ENCODE measurements at regions not wholly inside any gene's neighbourhood (a gene's known extent, or its start where the extent isn't known, plus 50 kb on each side); places are given as distances from the start of the nearest gene placed in this dataset.
A peak's percentile ranks its signal among the peaks of the same experiment; 100 is the strongest.

- intact Hi-C loops (cut with DNase I) = no loop called here
- no peak for DNase-seq (ENCODE audit: low spot score in 2 of 2)
These were observed 125.9 kb upstream of the NTF3 start for GRCh38 chr12:5305886-5306545.

GRCh38 chr12:5307065-5307464, 124.8 kb upstream of the NTF3 start:
- DNase-seq (ENCODE audit: low spot score in 2 of 2) = no peak
- no peak overlapping the region for H3K4me3 ChIP-seq
- TF ChIP-seq CTCF (IDR thresholded peaks at IDR 0.05) = no peak
- no peaks in the 10 kb centered on the region for H3K27me3 ChIP-seq
- no peaks in the 10 kb centered on the region for H3K36me3 ChIP-seq
- H3K9me3 ChIP-seq = no peaks in the 10 kb centered on the region
- H3K27ac ChIP-seq = peak overlapping the region in 1 of 2 donors; percentile 7
- H3K4me1 ChIP-seq = no peaks in the 10 kb centered on the region
- intact Hi-C loops (cut with DNase I) = no loop called here

More at GRCh38 chr12:5305886-5306545, 125.9 kb upstream of the NTF3 start:
- TF ChIP-seq CTCF (IDR thresholded peaks at IDR 0.05) = no peak
- H3K36me3 ChIP-seq = no peaks in the 10 kb centered on the region
- H3K27me3 ChIP-seq = no peaks in the 10 kb centered on the region
- no peaks in the 10 kb centered on the region for H3K9me3 ChIP-seq
- H3K4me3 ChIP-seq = no peak overlapping the region
- H3K27ac ChIP-seq = no peak overlapping the region
- H3K4me1 ChIP-seq = no peaks in the 10 kb centered on the region

DNA sequence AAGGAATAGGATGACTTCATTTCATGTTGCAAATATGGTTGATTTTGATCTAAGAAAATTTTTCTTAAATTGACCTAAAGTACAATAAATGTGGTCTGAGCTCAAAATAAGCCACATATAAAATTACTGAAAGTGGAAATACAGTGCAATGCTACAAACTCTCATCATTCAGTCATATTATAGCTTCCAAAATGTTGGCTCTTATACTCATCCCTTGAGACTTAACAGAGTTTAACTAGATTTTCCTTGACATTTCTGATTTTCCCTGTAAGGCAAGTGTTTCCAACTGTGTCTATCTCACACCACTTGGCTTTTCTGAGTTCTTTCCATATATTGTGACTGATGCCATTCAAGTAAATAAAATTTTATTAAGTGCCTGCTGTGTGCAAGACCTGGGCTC, 123.7 kb upstream of the NTF3 start:
- Histone ChIP-seq H3K9me3 (no peaks in the 10 kb centered on the region), H3K4me3 (no peak overlapping the region), H3K4me1 (no peaks in the 10 kb centered on the region), H3K27ac (no peak overlapping the region), H3K27me3 (no peaks in the 10 kb centered on the region), H3K36me3 (no peaks in the 10 kb centered on the region)
- TF ChIP-seq CTCF (IDR thresholded peaks at IDR 0.05) = no peak
- intact Hi-C loops (cut with DNase I) = no loop called here
- DNase-seq (ENCODE audit: low spot score in 2 of 2) = no peak

- intact Hi-C loops (cut with DNase I) = no loop called here
- no peak for DNase-seq (ENCODE audit: low spot score in 2 of 2)
- H3K27ac ChIP-seq = peak overlapping the region in 1 of 2 donors; percentile 15
- H3K4me1 ChIP-seq = no peaks in the 10 kb centered on the region
- no peaks in the 10 kb centered on the region for H3K36me3 ChIP-seq
- no peak for TF ChIP-seq CTCF (IDR thresholded peaks at IDR 0.05)
- H3K9me3 ChIP-seq = no peaks in the 10 kb centered on the region
- no peak overlapping the region for H3K4me3 ChIP-seq
- no peaks in the 10 kb centered on the region for H3K27me3 ChIP-seq
These were observed 122.9 kb upstream of the NTF3 start for GRCh38 chr12:5308996-5309395.

- H3K27me3 ChIP-seq = no peaks in the 10 kb centered on the region
- TF ChIP-seq CTCF (IDR thresholded peaks at IDR 0.05) = no peak
- H3K9me3 ChIP-seq = no peaks in the 10 kb centered on the region
- H3K27ac ChIP-seq = peak overlapping the region; percentile 15 to 32
- no peak for DNase-seq (ENCODE audit: low spot score in 2 of 2)
- intact Hi-C loops (cut with DNase I) = no loop called here
- no peak overlapping the region for H3K4me3 ChIP-seq
- no peaks in the 10 kb centered on the region for H3K36me3 ChIP-seq
- H3K4me1 ChIP-seq = no peaks in the 10 kb centered on the region
These were observed 122.3 kb upstream of the NTF3 start for GRCh38 chr12:5309654-5310053.

DNA sequence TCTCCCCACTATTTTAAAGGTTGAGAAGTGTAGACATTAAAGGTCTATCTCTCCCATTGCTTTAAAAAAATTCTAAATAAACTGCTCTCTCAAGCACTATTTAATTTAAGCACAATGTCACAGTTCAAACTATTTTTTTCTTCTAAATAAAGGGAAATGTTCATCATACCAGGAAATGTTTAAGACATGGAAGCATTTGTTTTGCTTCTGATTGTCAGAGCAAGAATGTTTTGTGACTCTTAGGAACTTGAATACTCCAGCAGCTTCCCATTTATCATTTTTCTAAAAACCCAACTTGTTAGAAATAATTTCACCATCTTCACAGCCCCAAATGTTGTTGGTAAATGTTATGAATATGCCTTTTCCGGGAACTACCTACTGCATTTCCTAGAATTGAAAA, 121.8 kb upstream of the NTF3 start:
- Histone ChIP-seq H3K27ac (peak overlapping the region in 1 of 2 donors; percentile 15), H3K36me3 (no peaks in the 10 kb centered on the region), H3K4me1 (no peaks in the 10 kb centered on the region), H3K27me3 (no peaks in the 10 kb centered on the region), H3K9me3 (no peaks in the 10 kb centered on the region), H3K4me3 (no peak overlapping the region)
- TF ChIP-seq CTCF (IDR thresholded peaks at IDR 0.05) = no peak
- DNase-seq (ENCODE audit: low spot score in 2 of 2) = no peak
- intact Hi-C loops (cut with DNase I) = no loop called here

Data from ascending aorta (tissue), 2 donors.